ENCODE measurements at regions not wholly inside any gene's neighbourhood (a gene's known extent, or its start where the extent isn't known, plus 50 kb on each side); places are given as distances from the start of the nearest gene placed in this dataset.

- H3K9me3 ChIP-seq (ENCODE audit: control insufficient read depth in 4 of 4, insufficient read depth in 3 of 4, low read length in 3 of 4), result peaks cover 0 to 3% (median 1%) of the 10 kb centered on the region in 4 donors
- H3K36me3 ChIP-seq (ENCODE audit: control insufficient read depth in 4 of 4, insufficient read depth in 4 of 4, low read length in 4 of 4), result no peaks in the 10 kb centered on the region
- 86 to 97% methylated on average over 3 of the region's 3 CpGs for WGBS, 2 donors
- TF ChIP-seq CTCF (IDR thresholded peaks at IDR 0.05; ENCODE audit: control extremely low read depth, extremely low read depth), result no peak
- peaks cover 0 to 27% (median 4%) of the 10 kb centered on the region in 5 donors for H3K4me1 ChIP-seq (ENCODE audit: control insufficient read depth in 5 of 5, insufficient read depth in 5 of 5, low read length in 5 of 5)
- peaks cover 0 to 5% (median 0%) of the 10 kb centered on the region in 3 donors for H3K27me3 ChIP-seq (ENCODE audit: control insufficient read depth in 3 of 3, insufficient read depth in 3 of 3, low read length in 2 of 3)
- H3K27ac ChIP-seq (ENCODE audit: low read depth in 1 of 2, low read length in 1 of 2), result no peak overlapping the region
- H3K4me3 ChIP-seq, result no peak overlapping the region
- DNase-seq (no peak), ATAC-seq (ENCODE audit: insufficient read depth, low FRiP score) (no peak)
- H3K9ac ChIP-seq (ENCODE audit: insufficient read depth in 1 of 2, low read length in 2 of 2), result no peak overlapping the region
Measured at GRCh38 chr6:37560737-37561103, 61.0 kb upstream of the CCDC167 start.

GRCh38 chr6:37559501-37559900 lies 59.8 kb upstream of the CCDC167 start:
- Histone ChIP-seq H3K4me3 (no peak overlapping the region), H3K9ac (ENCODE audit: insufficient read depth in 1 of 2, low read length in 2 of 2) (no peak overlapping the region), H3K27ac (ENCODE audit: low read depth in 1 of 2, low read length in 1 of 2) (no peak overlapping the region), H3K36me3 (ENCODE audit: control insufficient read depth in 4 of 4, insufficient read depth in 4 of 4, low read length in 4 of 4) (no peaks in the 10 kb centered on the region), H3K27me3 (ENCODE audit: control insufficient read depth in 3 of 3, insufficient read depth in 3 of 3, low read length in 2 of 3) (peaks cover 0 to 5% (median 0%) of the 10 kb centered on the region in 3 donors), H3K9me3 (ENCODE audit: control insufficient read depth in 4 of 4, insufficient read depth in 3 of 4, low read length in 3 of 4) (peaks cover 0 to 3% (median 1%) of the 10 kb centered on the region in 4 donors), H3K4me1 (ENCODE audit: control insufficient read depth in 5 of 5, insufficient read depth in 5 of 5, low read length in 5 of 5) (peaks cover 0 to 25% (median 3%) of the 10 kb centered on the region in 5 donors)
- no peak for DNase-seq
- 80 to 85% methylated on average over 4 of the region's 4 CpGs for WGBS, 2 donors
- no peak for ATAC-seq (ENCODE audit: insufficient read depth, low FRiP score)
- TF ChIP-seq CTCF (IDR thresholded peaks at IDR 0.05; ENCODE audit: control extremely low read depth, extremely low read depth), result no peak

GRCh38 chr6:37559050-37559449 lies 59.4 kb upstream of the CCDC167 start:
- H3K27me3 ChIP-seq (ENCODE audit: control insufficient read depth in 3 of 3, insufficient read depth in 3 of 3, low read length in 2 of 3), result peaks cover 0 to 5% (median 0%) of the 10 kb centered on the region in 3 donors
- DNase-seq (no peak), ATAC-seq (ENCODE audit: insufficient read depth, low FRiP score) (no peak)
- no peak for TF ChIP-seq CTCF (IDR thresholded peaks at IDR 0.05; ENCODE audit: control extremely low read depth, extremely low read depth)
- no peak overlapping the region for H3K27ac ChIP-seq (ENCODE audit: low read depth in 1 of 2, low read length in 1 of 2)
- H3K4me3 ChIP-seq, result no peak overlapping the region
- H3K36me3 ChIP-seq (ENCODE audit: control insufficient read depth in 4 of 4, insufficient read depth in 4 of 4, low read length in 4 of 4), result no peaks in the 10 kb centered on the region
- H3K4me1 ChIP-seq (ENCODE audit: control insufficient read depth in 5 of 5, insufficient read depth in 5 of 5, low read length in 5 of 5), result peaks cover 0 to 25% (median 3%) of the 10 kb centered on the region in 5 donors
- WGBS, 2 donors, result 43 to 63% methylated on average over 6 of the region's 6 CpGs
- H3K9me3 ChIP-seq (ENCODE audit: control insufficient read depth in 4 of 4, insufficient read depth in 3 of 4, low read length in 3 of 4), result peaks cover 0 to 3% (median 1%) of the 10 kb centered on the region in 4 donors
- H3K9ac ChIP-seq (ENCODE audit: insufficient read depth in 1 of 2, low read length in 2 of 2), result no peak overlapping the region

- H3K27me3 ChIP-seq (ENCODE audit: control insufficient read depth in 3 of 3, insufficient read depth in 3 of 3, low read length in 2 of 3), result peaks cover 0 to 5% (median 0%) of the 10 kb centered on the region in 3 donors
- WGBS, 2 donors, result 84 to 87% methylated on average over 14 of the region's 14 CpGs
Measured at GRCh38 chr6:37558646-37559045, 59.0 kb upstream of the CCDC167 start.

More at GRCh38 chr6:37558646-37559045, 59.0 kb upstream of the CCDC167 start:
- DNase-seq, result no peak
- H3K9me3 ChIP-seq (ENCODE audit: control insufficient read depth in 4 of 4, insufficient read depth in 3 of 4, low read length in 3 of 4), result peaks cover 0 to 3% (median 1%) of the 10 kb centered on the region in 4 donors
- H3K4me3 ChIP-seq, result no peak overlapping the region
- TF ChIP-seq CTCF (IDR thresholded peaks at IDR 0.05; ENCODE audit: control extremely low read depth, extremely low read depth), result no peak
- no peaks in the 10 kb centered on the region for H3K36me3 ChIP-seq (ENCODE audit: control insufficient read depth in 4 of 4, insufficient read depth in 4 of 4, low read length in 4 of 4)
- no peak for ATAC-seq (ENCODE audit: insufficient read depth, low FRiP score)
- peaks cover 0 to 25% (median 3%) of the 10 kb centered on the region in 5 donors for H3K4me1 ChIP-seq (ENCODE audit: control insufficient read depth in 5 of 5, insufficient read depth in 5 of 5, low read length in 5 of 5)
- H3K27ac ChIP-seq (ENCODE audit: low read depth in 1 of 2, low read length in 1 of 2), result no peak overlapping the region
- no peak overlapping the region for H3K9ac ChIP-seq (ENCODE audit: insufficient read depth in 1 of 2, low read length in 2 of 2)
